H1 (cell line): ENCODE measurements at regions not wholly inside any gene's neighbourhood (a gene's known extent, or its start where the extent isn't known, plus 50 kb on each side); places are given as distances from the start of the nearest gene placed in this dataset.

Experiments used
- CTCF ChIA-PET: fragments of 300-600 bp; sonication (Branson Sonifier 250); formaldehyde crosslinking; loops from one replicate; lab custom pipeline; 2021; ENCODE audit not compliant: partially characterized antibody; lab: Charles Lee
- POLR2A ChIA-PET: fragments of 300-600 bp; sonication (Branson Sonifier 250); formaldehyde crosslinking; loops from one replicate; lab custom pipeline; 2021; ENCODE audit warnings: inconsistent platforms; ENCODE audit not compliant: partially characterized antibody; lab: Charles Lee
- DNase-seq, 2 experiments: peaks; one replicate each; pipeline versions ENCODE4 v3.0.0 to v3.0.0-alpha.2; 2010 to 2022; ENCODE audit warnings: low spot score in 2 of 2, low read depth in 1 of 2, mixed read lengths in 1 of 2
- FAIRE-seq: peaks from 2 replicates; lab custom pipeline; 2011; peaks lifted over from hg19 to GRCh38; lab: Jason Lieb, UNC
- H2AFZ ChIP-seq: 2 replicates; pipeline ENCODE4 v1.8.1; 2012; ENCODE audit warnings: low read length, inconsistent platforms
- H2AK5ac ChIP-seq: 2 replicates; pipeline ENCODE4 v1.6.1; 2013; ENCODE audit warnings: low read depth, low read length
- H2BK120ac ChIP-seq: replicated peaks from 2 replicates; pipeline ENCODE3; 2013; ENCODE audit warnings: low read depth, low read length, inconsistent platforms
- H2BK12ac ChIP-seq: 2 replicates; pipeline ENCODE4 v1.6.1; 2013; ENCODE audit warnings: low read depth, low read length
- H2BK15ac ChIP-seq: 2 replicates; pipeline ENCODE4 v1.6.1; 2013; ENCODE audit warnings: low read length
- H2BK20ac ChIP-seq: 2 replicates; pipeline ENCODE4 v1.6.1; 2013; ENCODE audit warnings: low read length
- H2BK5ac ChIP-seq: 2 replicates; pipeline ENCODE4 v1.6.1; 2013; ENCODE audit warnings: low read depth, low read length
- H3K14ac ChIP-seq: 2 replicates; pipeline ENCODE4 v1.6.1; 2013; ENCODE audit warnings: inconsistent platforms; ENCODE audit not compliant: insufficient read length
- H3K18ac ChIP-seq: 2 replicates; pipeline ENCODE4 v1.6.1; 2013; ENCODE audit warnings: low read length; ENCODE audit errors: extremely low read depth
- H3K23ac ChIP-seq: 2 replicates; pipeline ENCODE4 v1.6.1; 2013; ENCODE audit warnings: inconsistent platforms; ENCODE audit not compliant: insufficient read length
- H3K23me2 ChIP-seq: 2 replicates; pipeline ENCODE4 v1.6.1; 2013; ENCODE audit warnings: low read depth, low read length
- H3K27ac ChIP-seq: 2 replicates; pipeline ENCODE4 v1.6.1; 2011; ENCODE audit warnings: low read depth, low read length, inconsistent platforms
- H3K27me3 ChIP-seq, 4 experiments: replicated peaks in 1 of 4; 1 replicate in 1 of 4; 2 replicates in 3 of 4; pipeline versions ENCODE4 v1.6.1 to v1.8.1; 2011 to 2013; ENCODE audit warnings: low read length in 3 of 4, mild to moderate bottlenecking in 3 of 4, inconsistent platforms in 2 of 4, mixed read lengths in 2 of 4, moderate library complexity in 1 of 4; ENCODE audit not compliant: control insufficient read depth in 3 of 4, insufficient read depth in 3 of 4; ENCODE audit errors: extremely low read depth in 1 of 4
- H3K36me3 ChIP-seq, 4 experiments: 2 replicates each; pipeline versions ENCODE4 v1.6.1 to v1.8.1; 2011 to 2013; ENCODE audit warnings: mild to moderate bottlenecking in 4 of 4, low read length in 3 of 4, moderate library complexity in 2 of 4, control low read depth in 1 of 4, inconsistent platforms in 1 of 4; ENCODE audit not compliant: insufficient read depth in 4 of 4, control insufficient read depth in 2 of 4
- H3K4ac ChIP-seq: replicated peaks from 2 replicates; pipeline ENCODE3; 2013; ENCODE audit warnings: low read length, low read depth, mixed read lengths, inconsistent platforms; ENCODE audit not compliant: insufficient read length
- H3K4me1 ChIP-seq, 4 experiments: replicated peaks in 1 of 4; 1 replicate in 1 of 4; 2 replicates in 3 of 4; pipeline versions ENCODE4 v1.6.1 to v1.8.1; 2011 to 2013; ENCODE audit warnings: low read length in 3 of 4, inconsistent platforms in 2 of 4, mixed read lengths in 1 of 4; ENCODE audit not compliant: insufficient read depth in 4 of 4, control insufficient read depth in 3 of 4
- H3K4me2 ChIP-seq, 2 experiments: 2 replicates each; pipeline versions ENCODE4 v1.6.1 to v1.8.1; 2011 to 2013; ENCODE audit warnings: low read depth in 2 of 2, low read length in 2 of 2, control low read depth in 1 of 2, inconsistent platforms in 1 of 2, mild to moderate bottlenecking in 1 of 2; ENCODE audit not compliant: insufficient read depth in 1 of 2
- H3K4me3 ChIP-seq, 4 experiments: fragments of 200-600, 300-600 bp in 1 of 4; sonication (generic), shearing (Covaris generic), sonication (Bioruptor Twin) in 1 of 4; 2 replicates each; pipeline versions ENCODE4 v1.5.1 to v1.8.1; 2011 to 2016; ENCODE audit warnings: low read length in 4 of 4, low read depth in 3 of 4, control low read depth in 2 of 4, inconsistent platforms in 2 of 4, mild to moderate bottlenecking in 2 of 4, mixed read lengths in 1 of 4, moderate library complexity in 1 of 4; ENCODE audit not compliant: insufficient read depth in 2 of 4; ENCODE audit errors: extremely low read depth in 1 of 4
- H3K56ac ChIP-seq: replicated peaks from 2 replicates; pipeline ENCODE3; 2013; ENCODE audit warnings: low read depth, mild to moderate bottlenecking, mixed read lengths, low read length, inconsistent platforms; ENCODE audit not compliant: insufficient read length
- H3K79me1 ChIP-seq: 2 replicates; pipeline ENCODE4 v1.6.1; 2013; ENCODE audit warnings: low read depth, low read length, control low read depth
- H3K79me2 ChIP-seq, 2 experiments: 2 replicates each; pipeline versions ENCODE4 v1.6.1 to v1.8.1; 2012 to 2013; ENCODE audit warnings: low read length in 2 of 2, mild to moderate bottlenecking in 2 of 2, inconsistent platforms in 1 of 2; ENCODE audit not compliant: insufficient read depth in 2 of 2, control insufficient read depth in 1 of 2
- H3K9ac ChIP-seq, 4 experiments: replicated peaks in 1 of 4; 1 replicate in 1 of 4; 2 replicates in 3 of 4; pipeline versions ENCODE4 v1.6.1 to v1.8.1; 2011 to 2013; ENCODE audit warnings: low read depth in 3 of 4, low read length in 3 of 4, control low read depth in 2 of 4, mild to moderate bottlenecking in 2 of 4, moderate library complexity in 2 of 4, inconsistent platforms in 1 of 4; ENCODE audit errors: extremely low read depth in 1 of 4
- H3K9me3 ChIP-seq, 2 experiments: 2 replicates each; pipeline versions ENCODE4 v1.6.1 to v1.8.1; 2012 to 2013; ENCODE audit warnings: mild to moderate bottlenecking in 2 of 2, moderate library complexity in 2 of 2, control low read depth in 1 of 2, inconsistent platforms in 1 of 2, low read depth in 1 of 2, low read length in 1 of 2, mixed read lengths in 1 of 2; ENCODE audit not compliant: insufficient read depth in 2 of 2
- H4K20me1 ChIP-seq, 2 experiments: replicated peaks in 1 of 2; 2 replicates each; pipeline versions ENCODE3 to v1.8.1; 2011 to 2013; ENCODE audit warnings: inconsistent platforms in 2 of 2, low read length in 2 of 2, mild to moderate bottlenecking in 1 of 2; ENCODE audit not compliant: insufficient read depth in 2 of 2, control insufficient read depth in 1 of 2
- H4K5ac ChIP-seq: 2 replicates; pipeline ENCODE4 v1.6.1; 2013; ENCODE audit warnings: low read length, low read depth, mixed read lengths, inconsistent platforms; ENCODE audit not compliant: insufficient read length
- H4K8ac ChIP-seq: 2 replicates; pipeline ENCODE4 v1.8.0; 2013; ENCODE audit warnings: mild to moderate bottlenecking, moderate library complexity, low read length, inconsistent platforms; ENCODE audit not compliant: insufficient read depth; ENCODE audit errors: extremely low read depth
- H4K91ac ChIP-seq: replicated peaks from 2 replicates; pipeline ENCODE3; 2013; ENCODE audit warnings: low read length, mixed read lengths, inconsistent platforms; ENCODE audit not compliant: insufficient read length
- CEBPB ChIP-seq: IDR thresholded peaks from 2 replicates; pipeline ENCODE4 v1.6.1; 2012; ENCODE audit warnings: low read depth, low read length
- CTBP2 ChIP-seq: IDR thresholded peaks from 2 replicates; pipeline ENCODE4 v1.7.0; 2011; ENCODE audit warnings: borderline replicate concordance, mild to moderate bottlenecking, moderate library complexity, mixed read lengths, low read length; ENCODE audit not compliant: insufficient read depth, insufficient read length
- MAFK ChIP-seq: IDR thresholded peaks from 2 replicates; pipeline ENCODE4 v1.6.1; 2012; ENCODE audit warnings: low read depth, mild to moderate bottlenecking, improper control_type of control experiment, low read length
- WGBS, 2 experiments: shearing (Covaris generic) in 1 of 2; methylation state at CpG; one replicate each; pipeline versions ENCODE4 v1.1.6 to v1.1.7; 2013 to 2015; ENCODE audit warnings: low lambda C conversion rate in 2 of 2, mixed read lengths in 2 of 2, inconsistent platforms in 1 of 2, low coverage in 1 of 2, missing lambda C conversion rate in 1 of 2; ENCODE audit not compliant: insufficient replicate concordance in 2 of 2, insufficient coverage in 1 of 2, insufficient read length in 1 of 2; ENCODE audit errors: extremely low coverage in 1 of 2, missing lambda C conversion rate in 1 of 2; 5-methylcytosine and 5-hydroxymethylcytosine counted together
- TF ChIP-seq, protein P1 (sequence below): IDR thresholded peaks from 2 replicates; pipeline ENCODE4 v1.6.1; 2012; ENCODE audit warnings: inconsistent platforms
- TF ChIP-seq, protein P2 (sequence below), 3 experiments: IDR thresholded peaks; 1 replicate in 2 of 3; 2 replicates in 1 of 3; pipeline versions ENCODE4 v1.5.1 to v1.6.1; 2011; ENCODE audit warnings: low read length in 3 of 3, mild to moderate bottlenecking in 3 of 3, inconsistent platforms in 2 of 3, low read depth in 1 of 3, moderate library complexity in 1 of 3; ENCODE audit not compliant: insufficient read depth in 1 of 3; ENCODE audit errors: control extremely low read depth in 1 of 3

DNA sequence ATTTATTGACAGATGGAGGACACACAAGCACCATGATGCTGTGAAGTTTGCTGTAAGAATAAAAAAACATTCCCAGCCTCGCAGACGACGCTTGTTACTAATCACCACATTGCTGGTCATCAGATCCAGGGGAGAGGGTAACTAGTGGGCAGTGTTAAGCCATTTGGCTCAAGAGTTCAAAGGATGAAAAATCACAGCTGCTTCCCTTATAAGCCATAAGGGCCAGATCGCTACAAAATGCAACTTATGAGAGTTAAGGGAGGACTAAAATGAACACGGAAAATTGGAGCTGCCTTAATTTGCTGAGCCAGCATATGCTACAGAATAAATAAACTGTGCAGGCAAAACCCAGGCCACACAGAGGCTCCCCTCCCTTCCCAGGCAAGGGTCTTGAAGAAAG lies 522.6 kb downstream of the TDRD15 start:
- H4K8ac ChIP-seq, result no peak overlapping the region
- H3K56ac ChIP-seq, result no peak overlapping the region
- WGBS, 2 experiments, result 94% methylated on average over 5 of the region's 5 CpGs; no CpG with 5 or more reads in 1 of the 2 experiments
- no peak overlapping the region for H2BK12ac ChIP-seq
- H3K9ac ChIP-seq, result no peak overlapping the region
- no peak overlapping the region for H3K23ac ChIP-seq
- H3K9me3 ChIP-seq, result no peaks in the 10 kb centered on the region
- no peak overlapping the region for H4K5ac ChIP-seq
- no peaks in the 10 kb centered on the region for H3K36me3 ChIP-seq
- no peak overlapping the region for H4K91ac ChIP-seq
- H2BK20ac ChIP-seq, result no peak overlapping the region
- H3K4me2 ChIP-seq, result no peak overlapping the region
- no peak overlapping the region for H3K18ac ChIP-seq
- H3K23me2 ChIP-seq, result no peaks in the 10 kb centered on the region
- no peak overlapping the region for H2AK5ac ChIP-seq
- no peak overlapping the region for H3K4ac ChIP-seq
- H2BK120ac ChIP-seq, result no peak overlapping the region
- no peak overlapping the region for H2AFZ ChIP-seq
- no peaks in the 10 kb centered on the region for H4K20me1 ChIP-seq
- peaks cover 0 to 16% (median 3%) of the 10 kb centered on the region in 4 experiments; a peak in 3 of 7 replicates for H3K4me1 ChIP-seq
- no peaks in the 10 kb centered on the region for H3K79me2 ChIP-seq
- H3K14ac ChIP-seq, result no peak overlapping the region
- FAIRE-seq, result no peak
- no peaks in the 10 kb centered on the region for H3K79me1 ChIP-seq
- no peak overlapping the region for H3K27ac ChIP-seq
- no peak overlapping the region for H3K4me3 ChIP-seq
- TF ChIP-seq, protein P1, sequence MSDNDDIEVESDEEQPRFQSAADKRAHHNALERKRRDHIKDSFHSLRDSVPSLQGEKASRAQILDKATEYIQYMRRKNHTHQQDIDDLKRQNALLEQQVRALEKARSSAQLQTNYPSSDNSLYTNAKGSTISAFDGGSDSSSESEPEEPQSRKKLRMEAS, result no peak
- TF ChIP-seq, protein P2, sequence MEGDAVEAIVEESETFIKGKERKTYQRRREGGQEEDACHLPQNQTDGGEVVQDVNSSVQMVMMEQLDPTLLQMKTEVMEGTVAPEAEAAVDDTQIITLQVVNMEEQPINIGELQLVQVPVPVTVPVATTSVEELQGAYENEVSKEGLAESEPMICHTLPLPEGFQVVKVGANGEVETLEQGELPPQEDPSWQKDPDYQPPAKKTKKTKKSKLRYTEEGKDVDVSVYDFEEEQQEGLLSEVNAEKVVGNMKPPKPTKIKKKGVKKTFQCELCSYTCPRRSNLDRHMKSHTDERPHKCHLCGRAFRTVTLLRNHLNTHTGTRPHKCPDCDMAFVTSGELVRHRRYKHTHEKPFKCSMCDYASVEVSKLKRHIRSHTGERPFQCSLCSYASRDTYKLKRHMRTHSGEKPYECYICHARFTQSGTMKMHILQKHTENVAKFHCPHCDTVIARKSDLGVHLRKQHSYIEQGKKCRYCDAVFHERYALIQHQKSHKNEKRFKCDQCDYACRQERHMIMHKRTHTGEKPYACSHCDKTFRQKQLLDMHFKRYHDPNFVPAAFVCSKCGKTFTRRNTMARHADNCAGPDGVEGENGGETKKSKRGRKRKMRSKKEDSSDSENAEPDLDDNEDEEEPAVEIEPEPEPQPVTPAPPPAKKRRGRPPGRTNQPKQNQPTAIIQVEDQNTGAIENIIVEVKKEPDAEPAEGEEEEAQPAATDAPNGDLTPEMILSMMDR (IDR thresholded peaks at IDR 0.05; ENCODE audit: control extremely low read depth in 1 of 3, insufficient read depth in 1 of 3, low read depth in 1 of 3, low read length in 3 of 3), result no peak
- TF ChIP-seq CEBPB (no peak), CTBP2 (no peak), MAFK (peak; percentile 60; the same call in 1 of the 2 replicates)
- TF ChIP-seq, all 59 proteins: peak for 1
- ChIA-PET CTCF (interaction anchor here (0.9 kb wide), 1 partner anchor 9 kb away, joined by 3 read pairs; no protein-coding TSS in a partner anchor), POLR2A (no interaction called here)
- no peak overlapping the region for H2BK5ac ChIP-seq
- DNase-seq, result no peak
- no peak overlapping the region for H2BK15ac ChIP-seq
- H3K27me3 ChIP-seq, result no peaks in the 10 kb centered on the region
